GM12892 (cell line): ENCODE measurements at regions not wholly inside any gene's neighbourhood (a gene's known extent, or its start where the extent isn't known, plus 50 kb on each side); places are given as distances from the start of the nearest gene placed in this dataset.

Source experiments
- POLR2A ChIP-seq: IDR thresholded peaks from 2 replicates; pipeline ENCODE4 v1.6.1; 2011; ENCODE audit warnings: low read depth, low read length, control low read depth
- POLR2AphosphoS5 ChIP-seq: IDR thresholded peaks from 2 replicates; pipeline ENCODE4 v1.6.1; 2011; ENCODE audit warnings: low read depth, low read length, control low read depth
- TAF1 ChIP-seq: IDR thresholded peaks from 2 replicates; pipeline ENCODE4 v1.6.1; 2011; ENCODE audit warnings: low read depth, mild to moderate bottlenecking, control low read depth, low read length, borderline replicate concordance

- TF ChIP-seq POLR2A: no peak
- TF ChIP-seq POLR2AphosphoS5: no peak
- TF ChIP-seq TAF1: no peak
These were observed 329.3 kb downstream of the C1D start for GRCh38 chr2:67733517-67733916.
